GM10266 (cell line): ENCODE measurements at regions not wholly inside any gene's neighbourhood (a gene's known extent, or its start where the extent isn't known, plus 50 kb on each side); places are given as distances from the start of the nearest gene placed in this dataset.

Experiments used
- DNase-seq: peaks from one replicate; pipeline ENCODE4 v3.0.0; 2012; ENCODE audit errors: extremely low spot score
- CTCF ChIP-seq: IDR thresholded peaks from 2 replicates; pipeline ENCODE4 v1.5.1; 2012; ENCODE audit warnings: mild to moderate bottlenecking, low read depth; ENCODE audit not compliant: control insufficient read depth, insufficient read depth; ENCODE audit errors: missing control alignments

- no peak for DNase-seq
- no peak for TF ChIP-seq CTCF
These were observed 68.7 kb upstream of the ATP10A start for GRCh38 chr15:25931851-25932250.

- TF ChIP-seq CTCF = no peak
- no peak for DNase-seq
These were observed 67.8 kb upstream of the ATP10A start for GRCh38 chr15:25930931-25931330.
